Activated B cell treated with CpG ODN at 0.5 μM for 24 hours (primary cell): ENCODE measurements at regions not wholly inside any gene's neighbourhood (a gene's known extent, or its start where the extent isn't known, plus 50 kb on each side); places are given as distances from the start of the nearest gene placed in this dataset.

Experiments used
- ATAC-seq: fragments of 200-7000 bp; cut with Tn5 transposase; one replicate; pipeline ENCODE4 v1.10.0; 2021; ENCODE audit warnings: low read depth, mild to moderate bottlenecking, moderate library complexity
- CTCF ChIA-PET: fragments of 350-600 bp; sonication (Branson Sonifier 250); formaldehyde crosslinking; loops from one replicate; lab custom pipeline; 2021; ENCODE audit warnings: antibody characterized with exemption; lab: Charles Lee
- POLR2A ChIA-PET: fragments of 350-600 bp; sonication (Branson Sonifier 250); formaldehyde crosslinking; loops from one replicate; lab custom pipeline; 2021; ENCODE audit warnings: antibody characterized with exemption; lab: Charles Lee
- DNase-seq: peaks from one replicate; pipeline ENCODE4 v3.0.0; 2022
- H3K27ac Mint-ChIP-seq: one replicate; pipeline ENCODE4 v1.8.0; 2020; ENCODE audit warnings: mixed read lengths
- H3K27me3 Mint-ChIP-seq: one replicate; pipeline ENCODE4 v1.8.0; 2021; ENCODE audit warnings: mixed read lengths
- H3K36me3 Mint-ChIP-seq: one replicate; pipeline ENCODE4 v1.8.0; 2021; ENCODE audit warnings: low read depth, mixed read lengths
- H3K4me1 Mint-ChIP-seq: one replicate; pipeline ENCODE4 v1.8.0; 2021; ENCODE audit warnings: mixed read lengths
- H3K4me3 Mint-ChIP-seq: one replicate; pipeline ENCODE4 v1.8.0; 2020; ENCODE audit warnings: mild to moderate bottlenecking, mixed read lengths
- H3K9me3 Mint-ChIP-seq: one replicate; pipeline ENCODE4 v1.8.0; 2020; ENCODE audit warnings: mixed read lengths
- intact Hi-C: fragments of 100-400 bp; cut with micrococcal nuclease; formaldehyde crosslinking; loops from one replicate; pipeline ENCODE4 v1.15.1; 2024
- TF ChIP-seq, protein P1 (sequence below): fragments of 200-600 bp; IDR thresholded peaks from one replicate; pipeline ENCODE4 v1.8.0; 2022; ENCODE audit warnings: antibody characterized with exemption, mild to moderate bottlenecking

DNA sequence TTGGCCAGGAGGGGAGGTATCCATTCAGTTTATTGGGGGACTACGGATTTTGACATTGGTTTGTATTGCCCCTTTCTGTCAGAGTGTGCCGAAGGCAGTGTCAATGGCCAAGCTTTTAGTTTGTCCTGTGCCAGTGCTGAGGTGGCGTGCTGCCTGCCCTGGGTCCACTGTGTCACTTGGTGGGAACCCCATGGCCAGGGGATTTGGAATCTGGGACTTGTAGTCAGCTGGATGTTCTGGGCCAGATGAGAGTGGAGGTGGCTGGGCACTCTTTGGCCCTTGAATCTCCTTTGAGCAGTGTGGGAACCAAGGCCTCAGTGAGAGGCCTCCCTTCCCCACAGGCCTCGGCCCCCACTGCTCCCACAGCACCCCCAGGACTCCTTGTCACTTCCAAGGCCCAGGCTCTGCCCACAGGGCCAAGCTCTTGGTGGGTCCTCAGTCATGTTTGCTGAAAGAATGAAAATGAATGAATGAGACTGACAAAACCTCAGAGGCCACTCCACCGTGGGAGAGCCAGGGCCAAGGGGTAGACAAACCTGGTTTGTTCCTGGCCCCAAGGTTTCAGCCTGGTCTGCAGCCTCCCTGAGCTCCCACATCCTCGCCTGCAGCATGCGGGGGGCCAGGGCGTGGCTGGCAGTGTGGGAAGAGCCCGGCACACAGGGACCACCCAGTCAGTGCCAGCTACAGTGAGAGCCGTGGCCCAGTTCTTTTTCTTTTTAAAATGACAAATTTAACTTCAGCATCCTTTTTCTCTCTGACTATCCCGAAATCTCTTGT is 412.2 kb downstream of the MATN1 start:
- H3K27ac Mint-ChIP-seq: no peak overlapping the region
- CTCF ChIA-PET: no interaction called here
- no peaks in the 10 kb centered on the region for H3K36me3 Mint-ChIP-seq
- POLR2A ChIA-PET: no interaction called here
- no peaks in the 10 kb centered on the region for H3K9me3 Mint-ChIP-seq
- TF ChIP-seq, protein P1, sequence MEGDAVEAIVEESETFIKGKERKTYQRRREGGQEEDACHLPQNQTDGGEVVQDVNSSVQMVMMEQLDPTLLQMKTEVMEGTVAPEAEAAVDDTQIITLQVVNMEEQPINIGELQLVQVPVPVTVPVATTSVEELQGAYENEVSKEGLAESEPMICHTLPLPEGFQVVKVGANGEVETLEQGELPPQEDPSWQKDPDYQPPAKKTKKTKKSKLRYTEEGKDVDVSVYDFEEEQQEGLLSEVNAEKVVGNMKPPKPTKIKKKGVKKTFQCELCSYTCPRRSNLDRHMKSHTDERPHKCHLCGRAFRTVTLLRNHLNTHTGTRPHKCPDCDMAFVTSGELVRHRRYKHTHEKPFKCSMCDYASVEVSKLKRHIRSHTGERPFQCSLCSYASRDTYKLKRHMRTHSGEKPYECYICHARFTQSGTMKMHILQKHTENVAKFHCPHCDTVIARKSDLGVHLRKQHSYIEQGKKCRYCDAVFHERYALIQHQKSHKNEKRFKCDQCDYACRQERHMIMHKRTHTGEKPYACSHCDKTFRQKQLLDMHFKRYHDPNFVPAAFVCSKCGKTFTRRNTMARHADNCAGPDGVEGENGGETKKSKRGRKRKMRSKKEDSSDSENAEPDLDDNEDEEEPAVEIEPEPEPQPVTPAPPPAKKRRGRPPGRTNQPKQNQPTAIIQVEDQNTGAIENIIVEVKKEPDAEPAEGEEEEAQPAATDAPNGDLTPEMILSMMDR: no peak
- ATAC-seq (no peak), DNase-seq (no peak)
- no peak overlapping the region for H3K4me3 Mint-ChIP-seq
- H3K4me1 Mint-ChIP-seq: no peaks in the 10 kb centered on the region
- H3K27me3 Mint-ChIP-seq: peaks cover 10% of the 10 kb centered on the region
- intact Hi-C loops: no loop called here

DNA sequence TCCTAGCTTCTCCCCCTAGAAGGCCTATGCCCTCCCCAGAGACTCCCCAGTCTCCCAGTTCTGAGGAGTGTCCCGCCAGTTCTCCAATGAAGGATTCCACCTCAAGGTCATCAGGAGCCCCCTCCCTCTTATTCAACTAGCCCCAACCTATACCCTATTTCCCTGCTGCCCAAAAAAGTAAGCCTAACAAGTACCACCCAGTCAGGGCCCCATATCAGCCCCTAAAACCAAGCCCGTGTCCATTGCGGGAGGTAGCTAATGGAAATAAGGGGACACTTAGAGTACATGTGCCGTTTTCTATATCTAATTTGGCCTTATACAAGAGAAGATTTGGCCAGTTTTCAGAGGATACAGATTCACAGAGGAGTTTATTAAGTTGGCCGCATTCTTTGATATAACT is 416.2 kb downstream of the MATN1 start:
- DNase-seq (no peak), ATAC-seq (no peak)
- POLR2A ChIA-PET: no interaction called here
- Mint-ChIP-seq H3K9me3 (no peaks in the 10 kb centered on the region), H3K27ac (no peak overlapping the region), H3K36me3 (no peaks in the 10 kb centered on the region), H3K4me1 (no peaks in the 10 kb centered on the region), H3K27me3 (peaks cover 10% of the 10 kb centered on the region), H3K4me3 (no peak overlapping the region)
- CTCF ChIA-PET: no interaction called here
- TF ChIP-seq, protein P1: no peak
- intact Hi-C loops: no loop called here

DNA sequence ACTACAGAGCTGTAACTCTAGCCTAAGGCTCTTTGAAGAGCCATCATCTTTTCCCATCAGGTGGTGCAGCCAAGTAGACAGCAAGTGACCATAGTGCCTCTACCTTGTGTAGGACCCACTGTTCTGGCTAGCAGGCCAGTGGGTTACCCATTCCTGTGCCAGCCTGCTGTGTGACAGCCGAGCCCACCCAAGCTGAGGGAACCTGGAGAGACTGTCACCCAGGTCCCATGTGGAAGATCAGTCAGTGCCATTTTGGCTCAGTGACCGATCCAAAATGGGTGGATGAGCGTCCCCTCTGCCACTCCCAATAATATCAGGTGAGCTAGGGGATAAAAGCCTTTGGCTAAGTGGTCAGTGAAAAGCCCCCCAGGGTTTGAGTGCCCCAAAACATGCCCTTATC is 417.9 kb downstream of the MATN1 start:
- CTCF ChIA-PET: no interaction called here
- DNase-seq: no peak
- no peak overlapping the region for H3K27ac Mint-ChIP-seq
- intact Hi-C loops: no loop called here
- POLR2A ChIA-PET: no interaction called here
- no peak overlapping the region for H3K4me3 Mint-ChIP-seq
- no peaks in the 10 kb centered on the region for H3K36me3 Mint-ChIP-seq
- TF ChIP-seq, protein P1: no peak
- H3K4me1 Mint-ChIP-seq: no peaks in the 10 kb centered on the region
- ATAC-seq: no peak
- peaks cover 10% of the 10 kb centered on the region for H3K27me3 Mint-ChIP-seq
- no peaks in the 10 kb centered on the region for H3K9me3 Mint-ChIP-seq

- TF ChIP-seq, protein P1: no peak
- H3K27ac Mint-ChIP-seq: no peak overlapping the region
- ChIA-PET POLR2A (no interaction called here), CTCF (no interaction called here)
- no peaks in the 10 kb centered on the region for H3K4me1 Mint-ChIP-seq
- intact Hi-C loops: no loop called here
- DNase-seq (no peak), ATAC-seq (no peak)
- no peak overlapping the region for H3K4me3 Mint-ChIP-seq
- peaks cover 10% of the 10 kb centered on the region for H3K27me3 Mint-ChIP-seq
- H3K9me3 Mint-ChIP-seq: no peaks in the 10 kb centered on the region
- no peaks in the 10 kb centered on the region for H3K36me3 Mint-ChIP-seq
Observed at GRCh38 chr1:30305061-30305460, 418.3 kb downstream of the MATN1 start.

GRCh38 chr1:30304080-30304479 is 419.3 kb downstream of the MATN1 start:
- Mint-ChIP-seq H3K9me3 (no peaks in the 10 kb centered on the region), H3K36me3 (no peaks in the 10 kb centered on the region), H3K4me1 (no peaks in the 10 kb centered on the region), H3K27me3 (peaks cover 10% of the 10 kb centered on the region), H3K27ac (no peak overlapping the region), H3K4me3 (no peak overlapping the region)
- POLR2A ChIA-PET: no interaction called here
- ATAC-seq (no peak), DNase-seq (no peak)
- TF ChIP-seq, protein P1: no peak
- intact Hi-C loops: no loop called here
- CTCF ChIA-PET: no interaction called here
